ENCODE measurements at regions not wholly inside any gene's neighbourhood (a gene's known extent, or its start where the extent isn't known, plus 50 kb on each side); places are given as distances from the start of the nearest gene placed in this dataset.

GRCh38 chr2:179344280-179344964 is 79.8 kb upstream of the SESTD1 start:
- TF ChIP-seq POLR2AphosphoS5 (IDR thresholded peaks at IDR 0.05; ENCODE audit: borderline replicate concordance, low read depth, low read length) (no peak), EZH2 (IDR thresholded peaks at IDR 0.05) (no peak)

Data from SK-N-MC (cell line).